C4-2B (cell line): ENCODE measurements at regions not wholly inside any gene's neighbourhood (a gene's known extent, or its start where the extent isn't known, plus 50 kb on each side); places are given as distances from the start of the nearest gene placed in this dataset.

Experiments used
- H3K27ac ChIP-seq: fragments of 450-650 bp; 2 replicates; pipeline ENCODE4 v1.5.1; 2017
- CTCF ChIP-seq: fragments of 450-650 bp; conservative IDR thresholded peaks from 2 replicates; pipeline ENCODE4 v1.5.1; 2017; ENCODE audit warnings: mild to moderate bottlenecking
- ZFX ChIP-seq: fragments of 450-650 bp; IDR thresholded peaks from 2 replicates; pipeline ENCODE4 v1.6.1; 2017

DNA sequence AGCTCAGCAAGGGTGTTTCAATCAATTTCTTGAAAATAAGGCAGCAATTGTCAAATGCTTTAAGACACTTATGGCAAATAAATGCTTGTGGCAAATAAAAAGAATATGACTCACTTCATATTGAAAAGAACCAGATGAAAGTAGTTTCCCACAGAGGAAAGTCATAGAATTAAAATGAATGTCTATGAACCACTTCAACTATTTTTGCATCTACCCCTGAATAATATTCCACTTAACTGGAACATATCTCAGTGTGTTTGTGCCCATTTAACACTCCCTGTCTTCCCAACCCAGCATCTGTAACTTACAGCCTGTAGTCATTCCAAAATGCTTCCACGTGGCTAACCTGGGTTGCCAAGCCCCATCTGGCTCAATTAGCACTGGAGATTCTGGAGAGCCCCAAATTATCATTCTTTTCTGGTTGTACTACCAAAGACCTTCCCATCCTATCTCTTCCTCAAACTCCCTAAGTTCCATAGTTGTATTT is 84.7 kb downstream of the FEM1C start:
- TF ChIP-seq ZFX (no peak), CTCF (no peak)

DNA sequence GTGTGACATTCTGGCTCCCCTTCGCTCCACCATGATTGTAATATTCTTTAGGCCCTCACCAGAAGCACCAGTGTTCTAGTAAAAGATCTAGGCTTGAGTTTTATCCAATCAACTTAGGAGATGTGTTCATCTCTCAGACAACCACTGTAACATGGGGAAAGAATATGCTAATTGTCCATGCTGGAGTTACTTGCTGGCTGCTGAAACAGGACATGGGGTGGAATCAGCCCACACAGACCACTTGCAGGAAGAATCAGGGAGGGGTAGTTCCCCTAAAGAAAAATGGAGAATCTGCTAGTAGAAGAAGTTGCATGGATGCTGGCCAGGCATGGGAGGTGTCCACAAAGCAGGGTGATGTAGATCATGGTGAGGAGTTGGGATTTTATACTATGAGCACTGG is 86.2 kb downstream of the FEM1C start:
- H3K27ac ChIP-seq = no peak overlapping the region
- TF ChIP-seq ZFX = no peak
- no peak for TF ChIP-seq CTCF

More for the DNA sequence above, 84.7 kb downstream of the FEM1C start:
- H3K27ac ChIP-seq = no peak overlapping the region

DNA sequence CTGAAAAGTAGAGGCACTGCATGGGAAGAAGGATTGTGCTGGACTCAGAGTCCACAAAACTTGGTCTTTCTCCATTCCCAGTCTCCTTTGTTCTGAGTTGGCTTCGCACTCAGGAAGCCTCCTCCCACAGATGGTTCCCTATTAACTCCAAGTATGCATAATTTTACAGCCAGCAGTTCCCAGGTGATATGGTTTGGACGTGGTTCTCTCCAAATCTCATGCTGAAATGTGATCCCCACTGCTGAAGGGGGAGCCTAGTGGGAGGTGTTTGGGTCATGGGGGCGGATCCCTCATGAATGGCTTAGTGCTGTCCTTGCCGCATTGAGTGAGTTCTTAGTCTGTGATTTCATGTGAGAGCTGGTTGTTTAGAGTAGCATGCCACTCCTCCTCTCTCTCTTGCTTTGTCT is 86.6 kb downstream of the FEM1C start:
- no peak overlapping the region for H3K27ac ChIP-seq
- TF ChIP-seq CTCF (no peak), ZFX (no peak)

- H3K27ac ChIP-seq = no peak overlapping the region
- no peak for TF ChIP-seq ZFX
- no peak for TF ChIP-seq CTCF
These were observed 87.0 kb downstream of the FEM1C start for GRCh38 chr5:115457571-115457970.

DNA sequence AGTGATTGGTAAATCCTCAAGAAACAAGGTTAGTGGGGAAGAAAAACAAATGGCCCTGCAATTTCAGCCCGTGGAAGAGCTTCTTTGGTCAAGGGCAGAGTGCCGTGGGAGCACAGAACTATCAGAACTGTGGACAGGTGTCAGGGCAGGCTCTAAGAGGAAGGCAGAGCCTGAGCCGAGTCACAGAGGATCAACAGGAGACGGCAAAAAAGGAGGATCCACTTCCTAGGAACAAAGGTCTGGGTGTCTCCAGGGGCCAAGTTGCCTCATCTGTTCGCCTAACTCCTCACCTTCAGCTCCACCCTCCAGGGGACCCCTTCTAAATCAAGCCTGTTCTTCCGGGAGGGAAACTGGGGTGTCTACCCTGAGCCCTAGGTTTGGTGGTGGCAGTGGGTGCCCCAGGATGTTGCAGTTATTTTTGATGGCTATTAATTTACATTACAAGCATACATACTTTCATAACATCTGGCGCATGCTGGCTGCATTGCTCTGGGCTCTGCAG is 88.0 kb downstream of the FEM1C start:
- TF ChIP-seq ZFX = no peak
- TF ChIP-seq CTCF = no peak
- H3K27ac ChIP-seq = no peak overlapping the region

DNA sequence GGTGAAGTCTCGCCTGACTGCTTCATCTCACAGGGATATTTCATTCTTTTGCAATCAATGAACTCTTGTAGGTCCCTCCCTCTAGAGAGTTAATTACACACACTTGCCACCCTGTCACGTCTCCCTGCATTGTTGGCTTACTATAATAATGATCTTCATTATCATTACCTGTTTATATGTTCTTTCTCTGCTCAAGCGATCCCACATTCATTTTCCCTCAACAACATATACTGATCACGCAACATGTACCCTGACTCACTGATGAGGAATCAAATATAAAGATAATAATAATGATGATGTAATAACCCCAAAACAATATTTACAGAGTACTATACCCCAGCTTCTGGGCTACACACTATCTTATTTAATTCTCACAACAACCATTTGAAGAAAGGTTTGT is 88.5 kb downstream of the FEM1C start:
- H3K27ac ChIP-seq = no peak overlapping the region
- TF ChIP-seq CTCF (no peak), ZFX (no peak)

- no peak overlapping the region for H3K27ac ChIP-seq
- no peak for TF ChIP-seq ZFX
- no peak for TF ChIP-seq CTCF
These were observed 89.3 kb downstream of the FEM1C start for GRCh38 chr5:115455301-115455707.
